GM20000 (cell line): ENCODE measurements at regions not wholly inside any gene's neighbourhood (a gene's known extent, or its start where the extent isn't known, plus 50 kb on each side); places are given as distances from the start of the nearest gene placed in this dataset.
"Not testable (repeated sequence)": the region's sequence is repeated elsewhere in the genome, so short reads cannot be mapped to it uniquely, and the experiment has no call there.

Experiments used
- DNase-seq: peaks from one replicate; pipeline ENCODE4 v3.0.0; 2012; ENCODE audit warnings: low spot score
- CTCF ChIP-seq: IDR thresholded peaks from 2 replicates; pipeline ENCODE4 v1.5.1; 2012; ENCODE audit warnings: mild to moderate bottlenecking, control low read depth; ENCODE audit errors: extremely low read depth, missing control alignments

DNA sequence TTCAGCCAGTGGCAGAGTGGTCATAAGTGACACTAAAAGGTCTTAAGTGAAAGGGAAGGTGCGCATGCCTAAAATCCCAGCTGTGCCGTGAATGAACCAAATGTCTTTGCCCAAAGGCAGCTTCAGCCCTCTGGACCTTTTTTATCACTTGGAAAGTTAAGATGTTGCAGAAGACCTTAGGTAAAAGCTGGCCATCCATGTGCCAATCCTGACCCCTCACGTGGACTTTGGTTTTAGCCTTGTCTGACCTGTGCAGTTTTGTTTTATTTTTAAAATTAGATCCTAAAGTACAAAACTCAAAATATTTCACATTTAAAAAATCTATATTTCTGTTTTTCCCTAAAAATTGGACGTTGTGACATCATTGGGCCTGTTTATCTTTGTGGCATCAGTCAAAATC, 429.5 kb downstream of the STK39 start:
- DNase-seq: no peak
- no peak for TF ChIP-seq CTCF

GRCh38 chr2:167817422-167817821, 430.0 kb downstream of the STK39 start:
- TF ChIP-seq CTCF: no peak
- DNase-seq: no peak

DNA sequence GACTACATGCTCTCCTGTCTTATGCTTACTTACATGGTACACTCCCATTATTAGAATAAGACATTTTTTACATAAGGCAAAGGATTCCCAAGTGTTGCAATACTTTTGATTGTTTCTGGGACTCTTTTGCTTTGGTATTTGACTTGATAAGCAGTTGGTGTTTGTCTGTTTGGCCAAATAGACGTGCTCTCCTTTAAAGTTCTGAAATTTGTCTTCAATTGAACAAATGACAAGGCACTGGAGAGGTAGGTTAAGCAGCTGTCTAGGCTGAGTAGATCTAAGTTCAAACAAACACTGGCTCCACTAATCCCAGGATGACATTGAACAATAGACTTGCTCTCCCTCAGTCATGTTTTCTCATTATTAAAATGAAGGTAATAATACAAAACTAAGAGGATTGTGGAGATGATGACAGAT, 430.5 kb downstream of the STK39 start:
- no peak for DNase-seq
- TF ChIP-seq CTCF: no peak

GRCh38 chr2:167814881-167815718, 432.3 kb downstream of the STK39 start:
- no peak for TF ChIP-seq CTCF
- DNase-seq: no peak

DNA sequence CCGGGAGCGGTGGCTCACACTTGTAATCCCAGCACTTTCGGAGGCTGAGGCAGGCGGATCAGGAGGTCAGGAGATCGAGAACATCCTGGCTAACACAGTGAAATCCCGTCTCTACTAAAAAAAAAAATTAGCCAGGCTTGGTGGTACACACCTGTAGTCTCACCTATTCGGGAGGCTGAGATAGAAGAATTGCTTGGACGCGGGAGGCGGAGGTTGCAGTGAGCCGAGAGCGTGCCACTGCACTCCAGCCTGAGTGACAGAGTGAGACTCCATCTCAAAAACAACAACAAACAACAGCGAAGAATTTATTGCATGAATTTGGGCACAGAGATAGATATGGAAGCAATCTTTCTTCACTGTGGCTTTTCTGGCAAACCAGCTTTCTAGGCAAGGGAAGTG, 432.9 kb downstream of the STK39 start:
- DNase-seq: not testable (repeated sequence)

DNA sequence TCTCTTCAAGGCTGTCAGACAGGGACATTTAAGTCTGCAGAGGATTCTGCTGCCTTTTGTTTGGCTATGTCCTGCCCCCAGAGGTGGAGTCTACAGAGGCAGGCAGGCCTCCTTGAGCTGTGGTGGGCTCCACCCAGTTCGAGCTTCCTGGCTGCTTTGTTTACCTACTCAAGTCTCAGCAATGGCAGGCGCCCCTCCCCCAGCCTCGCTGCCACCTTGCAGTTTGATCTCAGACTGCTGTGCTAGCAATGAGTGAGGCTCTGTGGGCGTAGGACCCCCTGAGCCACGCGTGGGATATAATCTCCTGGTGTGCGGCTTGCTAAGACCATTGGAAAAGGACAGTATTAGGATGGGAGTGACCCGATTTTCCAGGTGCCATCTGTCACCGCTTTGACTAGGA, 437.6 kb downstream of the STK39 start:
- DNase-seq: not testable (repeated sequence)

GRCh38 chr2:167803449-167803988, 443.9 kb downstream of the STK39 start:
- TF ChIP-seq CTCF: no peak
- no peak for DNase-seq

GRCh38 chr2:167794554-167795255, 452.7 kb downstream of the STK39 start:
- DNase-seq: no peak
- no peak for TF ChIP-seq CTCF
